ENCODE measurements at regions not wholly inside any gene's neighbourhood (a gene's known extent, or its start where the extent isn't known, plus 50 kb on each side); places are given as distances from the start of the nearest gene placed in this dataset.

DNA sequence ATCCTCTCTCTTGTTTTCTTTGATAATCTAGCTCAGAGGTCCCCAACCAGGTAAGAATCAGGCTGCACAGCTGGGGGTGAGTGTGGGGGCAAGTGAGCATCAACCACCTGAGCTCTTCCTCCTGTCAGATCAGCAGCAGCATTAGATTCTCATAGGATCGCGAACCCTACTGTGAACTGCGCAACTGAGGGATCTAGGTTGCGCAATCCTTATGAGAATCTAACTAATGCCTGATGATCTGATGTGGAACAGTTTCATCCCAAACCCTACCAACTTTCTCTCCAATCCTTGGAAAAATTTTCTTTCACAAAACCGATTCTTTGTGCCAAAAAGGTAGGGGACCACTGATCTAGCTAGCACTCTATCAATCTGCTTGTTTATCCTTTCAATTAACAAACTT lies 678.3 kb downstream of the CBLN2 start:
- H3K27me3 ChIP-seq (replicated peaks), result no peaks in the 10 kb centered on the region
- no peak overlapping the region for H3K27ac ChIP-seq
- in situ Hi-C loops (cut with HindIII; ENCODE audit: low pct_ligation_motif_present, low sequenced_read_pairs), result no loop called here
- no peak overlapping the region for H3K4me3 ChIP-seq (ENCODE audit: low read depth, low read length)
- DNase-seq, result no peak
- TF ChIP-seq, protein P1, sequence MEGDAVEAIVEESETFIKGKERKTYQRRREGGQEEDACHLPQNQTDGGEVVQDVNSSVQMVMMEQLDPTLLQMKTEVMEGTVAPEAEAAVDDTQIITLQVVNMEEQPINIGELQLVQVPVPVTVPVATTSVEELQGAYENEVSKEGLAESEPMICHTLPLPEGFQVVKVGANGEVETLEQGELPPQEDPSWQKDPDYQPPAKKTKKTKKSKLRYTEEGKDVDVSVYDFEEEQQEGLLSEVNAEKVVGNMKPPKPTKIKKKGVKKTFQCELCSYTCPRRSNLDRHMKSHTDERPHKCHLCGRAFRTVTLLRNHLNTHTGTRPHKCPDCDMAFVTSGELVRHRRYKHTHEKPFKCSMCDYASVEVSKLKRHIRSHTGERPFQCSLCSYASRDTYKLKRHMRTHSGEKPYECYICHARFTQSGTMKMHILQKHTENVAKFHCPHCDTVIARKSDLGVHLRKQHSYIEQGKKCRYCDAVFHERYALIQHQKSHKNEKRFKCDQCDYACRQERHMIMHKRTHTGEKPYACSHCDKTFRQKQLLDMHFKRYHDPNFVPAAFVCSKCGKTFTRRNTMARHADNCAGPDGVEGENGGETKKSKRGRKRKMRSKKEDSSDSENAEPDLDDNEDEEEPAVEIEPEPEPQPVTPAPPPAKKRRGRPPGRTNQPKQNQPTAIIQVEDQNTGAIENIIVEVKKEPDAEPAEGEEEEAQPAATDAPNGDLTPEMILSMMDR (IDR thresholded peaks at IDR 0.05; ENCODE audit: low read depth, low read length, missing control alignments), result no peak
- H3K36me3 ChIP-seq (replicated peaks), result no peaks in the 10 kb centered on the region

DNA sequence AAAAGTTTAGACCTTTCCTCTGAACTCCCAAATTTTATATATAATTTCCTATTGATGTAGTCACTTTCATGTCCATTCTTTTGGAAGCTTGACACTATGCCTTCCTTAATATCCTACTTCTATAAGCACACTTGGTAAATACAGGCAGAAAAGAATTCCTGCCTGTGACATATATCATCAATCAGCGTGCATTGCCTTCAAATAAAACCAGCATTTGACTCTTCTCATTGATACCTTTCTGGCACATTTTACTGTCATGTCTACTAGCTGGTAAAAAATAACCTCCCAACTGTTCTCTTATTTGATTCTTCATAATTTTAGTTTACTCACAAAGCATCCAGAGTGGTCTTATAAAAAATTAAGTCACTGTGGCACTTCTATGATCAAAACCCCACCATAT lies 693.5 kb downstream of the CBLN2 start:
- TF ChIP-seq, protein P1 (IDR thresholded peaks at IDR 0.05; ENCODE audit: low read depth, low read length, missing control alignments), result no peak
- H3K27me3 ChIP-seq (replicated peaks), result no peaks in the 10 kb centered on the region
- in situ Hi-C loops (cut with HindIII; ENCODE audit: low pct_ligation_motif_present, low sequenced_read_pairs), result no loop called here

GRCh38 chr18:71849407-71849806 lies 694.7 kb downstream of the CBLN2 start:
- Histone ChIP-seq H3K27ac (no peak overlapping the region), H3K27me3 (replicated peaks) (no peaks in the 10 kb centered on the region), H3K4me3 (ENCODE audit: low read depth, low read length) (no peak overlapping the region), H3K36me3 (replicated peaks) (no peaks in the 10 kb centered on the region)
- in situ Hi-C loops (cut with HindIII; ENCODE audit: low pct_ligation_motif_present, low sequenced_read_pairs), result no loop called here
- TF ChIP-seq, protein P1 (IDR thresholded peaks at IDR 0.05; ENCODE audit: low read depth, low read length, missing control alignments), result peak; percentile 25
- DNase-seq, result no peak

More for the DNA sequence above, 693.5 kb downstream of the CBLN2 start:
- H3K36me3 ChIP-seq (replicated peaks), result no peaks in the 10 kb centered on the region
- H3K4me3 ChIP-seq (ENCODE audit: low read depth, low read length), result no peak overlapping the region
- DNase-seq, result no peak
- H3K27ac ChIP-seq, result no peak overlapping the region

GRCh38 chr18:71846716-71847115 lies 697.4 kb downstream of the CBLN2 start:
- Histone ChIP-seq H3K4me3 (ENCODE audit: low read depth, low read length) (no peak overlapping the region), H3K36me3 (replicated peaks) (no peaks in the 10 kb centered on the region), H3K27me3 (replicated peaks) (no peaks in the 10 kb centered on the region), H3K27ac (no peak overlapping the region)
- TF ChIP-seq, protein P1 (IDR thresholded peaks at IDR 0.05; ENCODE audit: low read depth, low read length, missing control alignments), result no peak
- DNase-seq, result no peak
- in situ Hi-C loops (cut with HindIII; ENCODE audit: low pct_ligation_motif_present, low sequenced_read_pairs), result no loop called here

DNA sequence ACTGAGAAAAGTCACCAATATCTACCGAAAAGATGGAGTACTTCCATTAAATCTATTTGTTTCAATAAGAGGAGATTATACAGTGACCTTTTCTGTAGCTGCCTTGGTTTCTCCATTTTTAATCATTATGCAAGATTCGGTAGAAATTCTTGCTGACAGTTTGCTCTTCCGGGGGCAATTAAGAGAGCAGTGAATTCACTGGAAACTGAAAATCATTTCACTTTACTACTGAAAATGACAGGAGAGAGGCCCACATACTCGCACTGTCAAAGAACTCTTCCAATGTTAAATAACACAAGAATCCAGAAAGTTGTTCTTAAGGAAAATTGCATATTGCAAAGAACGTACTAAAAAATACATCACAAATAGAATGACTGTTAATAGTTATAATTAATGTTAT lies 699.3 kb downstream of the CBLN2 start:
- no peak overlapping the region for H3K27ac ChIP-seq
- H3K27me3 ChIP-seq (replicated peaks), result no peaks in the 10 kb centered on the region
- TF ChIP-seq, protein P1 (IDR thresholded peaks at IDR 0.05; ENCODE audit: low read depth, low read length, missing control alignments), result no peak
- no peaks in the 10 kb centered on the region for H3K36me3 ChIP-seq (replicated peaks)
- DNase-seq, result no peak
- no peak overlapping the region for H3K4me3 ChIP-seq (ENCODE audit: low read depth, low read length)
- in situ Hi-C loops (cut with HindIII; ENCODE audit: low pct_ligation_motif_present, low sequenced_read_pairs), result no loop called here

- in situ Hi-C loops (cut with HindIII; ENCODE audit: low pct_ligation_motif_present, low sequenced_read_pairs), result no loop called here
- no peaks in the 10 kb centered on the region for H3K27me3 ChIP-seq (replicated peaks)
- TF ChIP-seq, protein P1 (IDR thresholded peaks at IDR 0.05; ENCODE audit: low read depth, low read length, missing control alignments), result no peak
- no peaks in the 10 kb centered on the region for H3K36me3 ChIP-seq (replicated peaks)
- DNase-seq, result no peak
- no peak overlapping the region for H3K27ac ChIP-seq
- H3K4me3 ChIP-seq (ENCODE audit: low read depth, low read length), result no peak overlapping the region
Observed at GRCh38 chr18:71842666-71843065, 701.5 kb downstream of the CBLN2 start.

Measured in brain microvascular endothelial cell (primary cell).